GM12878 (cell line): ENCODE measurements at regions not wholly inside any gene's neighbourhood (a gene's known extent, or its start where the extent isn't known, plus 50 kb on each side); places are given as distances from the start of the nearest gene placed in this dataset.

Source experiments
- ATAC-seq: fragments of 200-7000 bp; cut with Tn5 transposase; 3 replicates; pipeline ENCODE4 v1.9.1; 2020; ENCODE audit warnings: mild to moderate bottlenecking, moderate library complexity
- BruUV-seq: library from RNA; stranded (reverse); fragments of 400-500 nt; replicated peaks from 2 replicates; lab custom pipeline; 2021; lab: Mats Ljungman, UMichigan
- CTCF ChIA-PET: fragments of 300-600 bp; sonication (Branson Sonifier 250); formaldehyde crosslinking; extraction: SDS; loops from one replicate; lab custom pipeline; 2021; ENCODE audit warnings: inconsistent platforms; lab: Yijun Ruan, JAX
- POLR2A ChIA-PET: fragments of 350-600 bp; formaldehyde crosslinking; extraction: SDS; loops from one replicate; lab custom pipeline; 2021; ENCODE audit warnings: inconsistent platforms; lab: Charles Lee
- RAD21 ChIA-PET: fragments of 300-600 bp; sonication (Branson Sonifier 250); formaldehyde crosslinking; loops from one replicate; lab custom pipeline; 2023; ENCODE audit warnings: antibody characterized with exemption; ENCODE audit not compliant: unreplicated experiment; lab: Charles Lee
- SMC1A ChIA-PET: fragments of 300-600 bp; sonication (Branson Sonifier 250); formaldehyde crosslinking; loops from one replicate; lab custom pipeline; 2023; ENCODE audit not compliant: unreplicated experiment, uncharacterized antibody; lab: Charles Lee
- DNase-seq: peaks from one replicate; pipeline ENCODE4 v3.0.0-alpha.2; 2011; ENCODE audit warnings: low read depth, low spot score
- FAIRE-seq: peaks from 3 replicates; lab custom pipeline; 2011; peaks lifted over from hg19 to GRCh38; lab: Jason Lieb, UNC
- H2AFZ ChIP-seq: 2 replicates; pipeline ENCODE4 v1.6.0; 2011; ENCODE audit warnings: low read depth, low read length, control low read depth; ENCODE audit not compliant: control insufficient read depth
- H3K27ac ChIP-seq: 2 replicates; pipeline ENCODE4 v1.5.1; 2011; ENCODE audit warnings: control low read depth; ENCODE audit not compliant: control insufficient read depth, insufficient read depth
- H3K27me3 ChIP-seq, 2 experiments: replicated peaks in 1 of 2; 2 replicates each; pipeline versions ENCODE4 v1.6.0 to v1.6.1; 2011; ENCODE audit warnings: low read length in 1 of 2; ENCODE audit not compliant: control insufficient read depth in 2 of 2, insufficient read depth in 2 of 2
- H3K36me3 ChIP-seq, 2 experiments: 2 replicates each; pipeline ENCODE4 v1.5.1; 2011; ENCODE audit warnings: low read length in 1 of 2; ENCODE audit not compliant: control insufficient read depth in 2 of 2, insufficient read depth in 2 of 2
- H3K4me1 ChIP-seq: 2 replicates; pipeline ENCODE4 v1.6.1; 2011; ENCODE audit warnings: mild to moderate bottlenecking, low read length, moderate library complexity, mixed read lengths; ENCODE audit not compliant: control insufficient read depth, insufficient read depth
- H3K4me2 ChIP-seq: 2 replicates; pipeline ENCODE4 v1.6.0; 2011; ENCODE audit warnings: control low read depth; ENCODE audit not compliant: control insufficient read depth, insufficient read depth
- H3K4me3 ChIP-seq: fragments of 200-600 bp; sonication (generic); 2 replicates; pipeline ENCODE4 v1.5.1; 2016
- H3K79me2 ChIP-seq: 2 replicates; pipeline ENCODE4 v1.6.0; 2011; ENCODE audit warnings: low read length; ENCODE audit not compliant: control insufficient read depth, insufficient read depth
- H3K9ac ChIP-seq: 2 replicates; pipeline ENCODE4 v1.8.0; 2011; ENCODE audit warnings: low read length, control low read depth, mixed read lengths; ENCODE audit not compliant: control insufficient read depth, insufficient read depth
- H3K9me3 ChIP-seq: replicated peaks from 3 replicates; pipeline ENCODE4 v1.5.1; 2011; ENCODE audit warnings: mild to moderate bottlenecking, low read length; ENCODE audit not compliant: control insufficient read depth, insufficient read depth
- H4K20me1 ChIP-seq: 2 replicates; pipeline ENCODE4 v1.6.0; 2011; ENCODE audit not compliant: control insufficient read depth, insufficient read depth
- BCL11A ChIP-seq: IDR thresholded peaks from 2 replicates; pipeline ENCODE4 v1.6.1; 2011; ENCODE audit warnings: low read depth, low read length
- E2F8 ChIP-seq: fragments of 450-650 bp; IDR thresholded peaks from 2 replicates; pipeline ENCODE4 v1.6.1; 2018; ENCODE audit warnings: mild to moderate bottlenecking, low read depth, moderate library complexity; ENCODE audit not compliant: partially characterized antibody
- FOS ChIP-seq: IDR thresholded peaks from 3 replicates; pipeline ENCODE4 v1.6.1; 2011; ENCODE audit warnings: borderline replicate concordance; ENCODE audit not compliant: insufficient read length; ENCODE audit errors: extremely low read depth
- RAD21 ChIP-seq: IDR thresholded peaks from 2 replicates; pipeline ENCODE4 v1.6.1; 2011; ENCODE audit warnings: mild to moderate bottlenecking, low read depth, low read length, moderate library complexity; ENCODE audit not compliant: insufficient read depth
- RELA ChIP-seq: fragments of 450-650 bp; IDR thresholded peaks from 2 replicates; pipeline ENCODE4 v1.8.0; 2014; ENCODE audit warnings: borderline replicate concordance; ENCODE audit not compliant: partially characterized antibody
- RELB ChIP-seq: fragments of 450-650 bp; IDR thresholded peaks from 2 replicates; pipeline ENCODE4 v1.6.1; 2017; ENCODE audit warnings: low read depth, mild to moderate bottlenecking, moderate library complexity
- RFX5 ChIP-seq: IDR thresholded peaks from 2 replicates; pipeline ENCODE4 v1.6.1; 2011; ENCODE audit warnings: low read depth, low read length, improper control_type of control experiment
- SP1 ChIP-seq: IDR thresholded peaks from one replicate; pipeline ENCODE4 v1.6.1; 2011; ENCODE audit warnings: low read depth, low read length
- STAT3 ChIP-seq: IDR thresholded peaks from 2 replicates; pipeline ENCODE4 v1.6.1; 2011; ENCODE audit warnings: low read depth, low read length, improper control_type of control experiment
- SUPT20H ChIP-seq: IDR thresholded peaks from 2 replicates; pipeline ENCODE4 v1.6.1; 2011; ENCODE audit warnings: low read depth, mild to moderate bottlenecking, low read length, moderate library complexity, borderline replicate concordance; ENCODE audit not compliant: control insufficient read depth
- TAF1 ChIP-seq: IDR thresholded peaks from 2 replicates; pipeline ENCODE4 v1.6.1; 2011; ENCODE audit warnings: mild to moderate bottlenecking, low read depth, low read length, borderline replicate concordance
- USF1 ChIP-seq: IDR thresholded peaks from 2 replicates; pipeline ENCODE4 v1.6.1; 2011; ENCODE audit warnings: borderline replicate concordance, low read depth, mild to moderate bottlenecking, moderate library complexity, mixed read lengths, low read length; ENCODE audit not compliant: insufficient read depth; ENCODE audit errors: extremely low read length
- YBX1 ChIP-seq: fragments of 450-650 bp; IDR thresholded peaks from 2 replicates; pipeline ENCODE4 v1.6.1; 2016; ENCODE audit warnings: antibody characterized with exemption
- WGBS: methylation state at CpG from one replicate; pipeline ENCODE4 v1.1.6; 2016; ENCODE audit warnings: low lambda C conversion rate; ENCODE audit not compliant: insufficient replicate concordance, insufficient coverage; ENCODE audit errors: missing lambda C conversion rate; 5-methylcytosine and 5-hydroxymethylcytosine counted together
- in situ Hi-C: fragments of 300-500 bp; cut with MboI; formaldehyde crosslinking; loops from 9 replicates; pipeline ENCODE4 v1.14.3; 2018; ENCODE audit warnings: mixed read lengths
- intact Hi-C: fragments of 100-400 bp; cut with micrococcal nuclease; formaldehyde crosslinking; loops from one replicate; pipeline ENCODE4 v1.14.2; 2022; ENCODE audit not compliant: unreplicated experiment

DNA sequence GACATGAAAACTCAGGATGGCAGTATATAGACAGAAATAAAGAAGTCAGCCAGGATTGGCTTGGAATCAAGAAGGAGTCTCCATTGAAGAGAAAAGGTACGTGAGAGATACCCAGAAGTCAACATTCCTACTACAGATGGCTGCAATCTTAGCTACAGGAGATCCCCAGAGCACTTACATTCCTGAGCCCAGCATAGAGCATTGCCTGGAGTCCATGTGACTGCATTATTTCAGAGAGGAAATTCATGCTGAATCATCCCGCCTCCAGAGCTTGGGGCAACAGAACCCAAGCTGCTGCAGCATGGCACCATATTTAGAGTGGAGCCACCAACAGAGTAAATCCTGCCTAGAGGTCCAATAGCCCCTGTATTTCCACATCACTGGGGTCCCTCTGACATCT, 125.0 kb upstream of the GRIK2 start:
- no peaks in the 10 kb centered on the region for H3K36me3 ChIP-seq
- CTCF ChIA-PET: interaction anchor here (1.5 kb wide), 1 partner anchor 455 kb away, joined by 3 read pairs; no protein-coding TSS in a partner anchor
- RAD21 ChIA-PET: no interaction called here
- TF ChIP-seq SUPT20H: no peak
- no peak for TF ChIP-seq RFX5
- TF ChIP-seq SP1: no peak
- TF ChIP-seq YBX1: no peak
- no peak for TF ChIP-seq RAD21
- no peak for DNase-seq
- BruUV-seq: no TSS peak
- in situ Hi-C loops (no loop called here), intact Hi-C loops (no loop called here)
- WGBS: 21% methylated on average over 2 of the region's 2 CpGs
- no peak overlapping the region for H3K4me3 ChIP-seq
- H3K9ac ChIP-seq: no peak overlapping the region
- no peak overlapping the region for H3K4me2 ChIP-seq
- H3K27ac ChIP-seq: no peak overlapping the region
- SMC1A ChIA-PET: interaction anchor here (1.3 kb wide), 1 partner anchor 19 kb away, joined by 3 read pairs; no protein-coding TSS in a partner anchor
- H3K79me2 ChIP-seq: no peaks in the 10 kb centered on the region
- no peak for FAIRE-seq
- H3K27me3 ChIP-seq: no peaks in the 10 kb centered on the region
- no peaks in the 10 kb centered on the region for H3K4me1 ChIP-seq
- POLR2A ChIA-PET: no interaction called here
- no peak for ATAC-seq
- no peaks in the 10 kb centered on the region for H3K9me3 ChIP-seq
- H4K20me1 ChIP-seq: no peaks in the 10 kb centered on the region
- H2AFZ ChIP-seq: no peak overlapping the region

DNA sequence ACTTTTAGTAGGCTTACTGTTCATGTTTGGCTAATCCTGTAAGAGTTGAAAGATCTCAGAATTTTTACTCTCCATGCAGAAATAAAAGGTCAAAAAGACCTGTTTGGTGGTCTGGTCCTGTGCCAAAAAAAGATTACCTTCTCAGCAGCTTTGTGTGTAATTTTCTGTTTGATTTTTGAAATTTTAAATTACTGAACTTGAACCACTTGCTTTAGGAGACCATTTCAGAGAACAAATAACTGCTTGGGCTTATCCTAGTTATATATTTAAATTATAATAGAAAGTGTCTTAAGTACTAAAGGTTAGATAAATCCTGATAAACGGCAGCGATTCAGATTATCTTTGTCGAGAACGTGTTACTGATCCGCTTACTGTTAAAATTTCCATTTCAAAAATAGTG, 118.3 kb upstream of the GRIK2 start:
- Histone ChIP-seq H3K79me2 (no peaks in the 10 kb centered on the region), H3K9me3 (no peaks in the 10 kb centered on the region), H3K9ac (no peak overlapping the region), H3K4me3 (no peak overlapping the region), H3K27me3 (no peaks in the 10 kb centered on the region), H4K20me1 (no peaks in the 10 kb centered on the region), H3K4me1 (no peaks in the 10 kb centered on the region), H2AFZ (no peak overlapping the region), H3K4me2 (no peak overlapping the region), H3K36me3 (no peaks in the 10 kb centered on the region), H3K27ac (no peak overlapping the region)
- POLR2A ChIA-PET: no interaction called here
- WGBS: 72% methylated on average over 5 of the region's 5 CpGs
- in situ Hi-C loops (no loop called here), intact Hi-C loops (no loop called here)
- RAD21 ChIA-PET: no interaction called here
- FAIRE-seq (no peak), DNase-seq (no peak), ATAC-seq (no peak)
- CTCF ChIA-PET: interaction anchor here (0.6 kb wide), 1 partner anchor 98 kb away, joined by 4 read pairs; no protein-coding TSS in a partner anchor
- BruUV-seq: no TSS peak
- SMC1A ChIA-PET: interaction anchor here (1.5 kb wide), 1 partner anchor 12 kb away, joined by 5 read pairs; no protein-coding TSS in a partner anchor
- TF ChIP-seq USF1 (no peak), FOS (no peak), RELB (no peak), BCL11A (no peak), STAT3 (no peak), RELA (no peak), E2F8 (no peak), TAF1 (no peak)
